ENCODE measurements at regions not wholly inside any gene's neighbourhood (a gene's known extent, or its start where the extent isn't known, plus 50 kb on each side); places are given as distances from the start of the nearest gene placed in this dataset.

- no peak for DNase-seq
Measured at GRCh38 chr1:81242103-81242502, 558.6 kb upstream of the ADGRL2 start.

- no peak for DNase-seq
Measured at GRCh38 chr1:81238129-81238528, 562.6 kb upstream of the ADGRL2 start.

- DNase-seq = no peak
Measured at GRCh38 chr1:81237473-81238089, 563.2 kb upstream of the ADGRL2 start.

GRCh38 chr1:81234237-81234636 is 566.5 kb upstream of the ADGRL2 start:
- DNase-seq = no peak

GRCh38 chr1:81233591-81233990 is 567.1 kb upstream of the ADGRL2 start:
- DNase-seq = no peak

- no peak for DNase-seq
Measured at GRCh38 chr1:81232420-81232819, 568.3 kb upstream of the ADGRL2 start.

GRCh38 chr1:81231729-81232038 is 569.0 kb upstream of the ADGRL2 start:
- DNase-seq = no peak

GRCh38 chr1:81230983-81231728 is 569.6 kb upstream of the ADGRL2 start:
- DNase-seq = no peak

- no peak for DNase-seq
Measured at GRCh38 chr1:81228926-81229325, 571.8 kb upstream of the ADGRL2 start.

- DNase-seq = no peak
Measured at GRCh38 chr1:81226603-81226928, 574.2 kb upstream of the ADGRL2 start.

GRCh38 chr1:81225789-81226602 is 574.7 kb upstream of the ADGRL2 start:
- no peak for DNase-seq

GRCh38 chr1:81224222-81224621 is 576.5 kb upstream of the ADGRL2 start:
- no peak for DNase-seq

- DNase-seq = no peak
Measured at GRCh38 chr1:81221564-81221963, 579.2 kb upstream of the ADGRL2 start.

GRCh38 chr1:81220614-81221071 is 580.1 kb upstream of the ADGRL2 start:
- no peak for DNase-seq

GRCh38 chr1:81217058-81217457 is 583.7 kb upstream of the ADGRL2 start:
- no peak for DNase-seq

- no peak for DNase-seq
Measured at GRCh38 chr1:81213279-81213678, 587.5 kb upstream of the ADGRL2 start.

- no peak for DNase-seq
Measured at GRCh38 chr1:81209461-81209860, 591.3 kb upstream of the ADGRL2 start.

- DNase-seq = no peak
Measured at GRCh38 chr1:81208441-81208840, 592.3 kb upstream of the ADGRL2 start.

- DNase-seq = no peak
Measured at GRCh38 chr1:81205956-81206355, 594.8 kb upstream of the ADGRL2 start.

- no peak for DNase-seq
Measured at GRCh38 chr1:81201779-81202178, 599.0 kb upstream of the ADGRL2 start.

- no peak for DNase-seq
Measured at GRCh38 chr1:81197591-81197990, 603.1 kb upstream of the ADGRL2 start.

- no peak for DNase-seq
Measured at GRCh38 chr1:81192647-81193642, 607.8 kb upstream of the ADGRL2 start.

- no peak for DNase-seq
Measured at GRCh38 chr1:81190003-81190402, 610.7 kb upstream of the ADGRL2 start.

Measured in activated T-cell treated with anti-CD3 and anti-CD28 coated beads, Interleukin-2, amount 50 U/mL, for 48 hours (primary cell).